BJ (cell line): ENCODE measurements at regions not wholly inside any gene's neighbourhood (a gene's known extent, or its start where the extent isn't known, plus 50 kb on each side); places are given as distances from the start of the nearest gene placed in this dataset.

Experiments
- CTCF ChIA-PET: fragments of 350-600 bp; formaldehyde crosslinking; extraction: SDS; loops from one replicate; lab custom pipeline; 2021; ENCODE audit warnings: antibody characterized with exemption, inconsistent platforms; lab: Yijun Ruan, JAX
- POLR2A ChIA-PET: fragments of 300-600 bp; sonication (Branson Sonifier 250); formaldehyde crosslinking; extraction: SDS; loops from one replicate; lab custom pipeline; 2021; ENCODE audit warnings: antibody characterized with exemption; lab: Charles Lee
- DNase-seq: peaks from one replicate; pipeline ENCODE4 v3.0.0-alpha.2; 2011; ENCODE audit warnings: low read depth
- H3K27me3 ChIP-seq: 2 replicates; pipeline ENCODE4 v1.6.0; 2011; ENCODE audit warnings: low read length; ENCODE audit not compliant: control insufficient read depth, insufficient read depth
- H3K36me3 ChIP-seq: 2 replicates; pipeline ENCODE4 v1.5.1; 2011; ENCODE audit warnings: low read length; ENCODE audit not compliant: control insufficient read depth, insufficient read depth
- H3K4me3 ChIP-seq: 2 replicates; pipeline ENCODE4 v1.5.1; 2011; ENCODE audit warnings: low read depth, mild to moderate bottlenecking, control low read depth, low read length
- CTCF ChIP-seq: IDR thresholded peaks from 2 replicates; pipeline ENCODE4 v1.5.1; 2011; ENCODE audit warnings: low read depth, mild to moderate bottlenecking, control low read depth, inconsistent platforms, low read length, moderate library complexity; ENCODE audit not compliant: insufficient read depth

GRCh38 chr17:11023639-11024479 is 186.0 kb upstream of the PIRT start:
- H3K4me3 ChIP-seq, result no peak overlapping the region
- no peaks in the 10 kb centered on the region for H3K36me3 ChIP-seq
- H3K27me3 ChIP-seq, result no peaks in the 10 kb centered on the region
- TF ChIP-seq CTCF, result no peak
- POLR2A ChIA-PET, result no interaction called here
- CTCF ChIA-PET, result no interaction called here
- DNase-seq, result no peak

GRCh38 chr17:11006530-11006929 is 168.6 kb upstream of the PIRT start:
- CTCF ChIA-PET, result no interaction called here
- POLR2A ChIA-PET, result no interaction called here
- TF ChIP-seq CTCF, result no peak
- Histone ChIP-seq H3K4me3 (no peak overlapping the region), H3K27me3 (no peaks in the 10 kb centered on the region), H3K36me3 (no peaks in the 10 kb centered on the region)
- no peak for DNase-seq

GRCh38 chr17:11005940-11006339 is 168.1 kb upstream of the PIRT start:
- POLR2A ChIA-PET, result no interaction called here
- TF ChIP-seq CTCF, result no peak
- H3K36me3 ChIP-seq, result no peaks in the 10 kb centered on the region
- H3K27me3 ChIP-seq, result no peaks in the 10 kb centered on the region
- no peak overlapping the region for H3K4me3 ChIP-seq
- CTCF ChIA-PET, result no interaction called here
- DNase-seq, result no peak

- CTCF ChIA-PET, result no interaction called here
These were observed 164.5 kb upstream of the PIRT start for GRCh38 chr17:11002417-11002816.

GRCh38 chr17:11001651-11002050 is 163.8 kb upstream of the PIRT start:
- no peak for DNase-seq
- CTCF ChIA-PET, result no interaction called here

More at GRCh38 chr17:11002417-11002816, 164.5 kb upstream of the PIRT start:
- H3K27me3 ChIP-seq, result no peaks in the 10 kb centered on the region
- H3K4me3 ChIP-seq, result no peak overlapping the region
- DNase-seq, result no peak
- H3K36me3 ChIP-seq, result no peaks in the 10 kb centered on the region
- POLR2A ChIA-PET, result no interaction called here
- TF ChIP-seq CTCF, result no peak

More at GRCh38 chr17:11001651-11002050, 163.8 kb upstream of the PIRT start:
- Histone ChIP-seq H3K4me3 (no peak overlapping the region), H3K27me3 (no peaks in the 10 kb centered on the region), H3K36me3 (no peaks in the 10 kb centered on the region)
- POLR2A ChIA-PET, result no interaction called here
- no peak for TF ChIP-seq CTCF
